AG10803 (cell line): ENCODE measurements at regions not wholly inside any gene's neighbourhood (a gene's known extent, or its start where the extent isn't known, plus 50 kb on each side); places are given as distances from the start of the nearest gene placed in this dataset.

Experiments
- DNase-seq: peaks from one replicate; pipeline ENCODE4 v3.0.0; 2010; ENCODE audit warnings: low read depth
- H3K4me3 ChIP-seq: 2 replicates; pipeline ENCODE4 v1.5.1; 2011; ENCODE audit warnings: mild to moderate bottlenecking, low read length, control low read depth
- CTCF ChIP-seq: conservative IDR thresholded peaks from 2 replicates; pipeline ENCODE4 v1.5.1; 2011; ENCODE audit warnings: mild to moderate bottlenecking, low read length, control low read depth, inconsistent platforms

- no peak for DNase-seq
- no peak for TF ChIP-seq CTCF
- no peak overlapping the region for H3K4me3 ChIP-seq
These were observed 420.6 kb downstream of the CENPC start for GRCh38 chr4:67124716-67125115.

GRCh38 chr4:67122029-67122428 is 423.3 kb downstream of the CENPC start:
- DNase-seq = no peak
- H3K4me3 ChIP-seq = no peak overlapping the region
- TF ChIP-seq CTCF = no peak

GRCh38 chr4:67120369-67120768 is 424.9 kb downstream of the CENPC start:
- no peak overlapping the region for H3K4me3 ChIP-seq
- no peak for TF ChIP-seq CTCF
- DNase-seq = no peak

GRCh38 chr4:67109276-67109675 is 436.0 kb downstream of the CENPC start:
- no peak overlapping the region for H3K4me3 ChIP-seq
- no peak for TF ChIP-seq CTCF
- no peak for DNase-seq

- H3K4me3 ChIP-seq = no peak overlapping the region
- no peak for TF ChIP-seq CTCF
- no peak for DNase-seq
These were observed 438.3 kb downstream of the CENPC start for GRCh38 chr4:67106861-67107460.

- no peak for DNase-seq
- no peak overlapping the region for H3K4me3 ChIP-seq
- TF ChIP-seq CTCF = no peak
These were observed 441.2 kb downstream of the CENPC start for GRCh38 chr4:67104145-67104544.

GRCh38 chr4:67103001-67103747 is 442.1 kb downstream of the CENPC start:
- no peak for TF ChIP-seq CTCF
- DNase-seq = no peak
- H3K4me3 ChIP-seq = no peak overlapping the region
